CD4-positive, alpha-beta T cell treated with Interleukin-6 at 100 ng/mL for 8 hours (primary cell): ENCODE measurements at regions not wholly inside any gene's neighbourhood (a gene's known extent, or its start where the extent isn't known, plus 50 kb on each side); places are given as distances from the start of the nearest gene placed in this dataset.

Experiments
- DNase-seq: peaks from one replicate; pipeline ENCODE4 v3.0.0-alpha.2; 2020; ENCODE audit warnings: mixed read lengths, low spot score

DNA sequence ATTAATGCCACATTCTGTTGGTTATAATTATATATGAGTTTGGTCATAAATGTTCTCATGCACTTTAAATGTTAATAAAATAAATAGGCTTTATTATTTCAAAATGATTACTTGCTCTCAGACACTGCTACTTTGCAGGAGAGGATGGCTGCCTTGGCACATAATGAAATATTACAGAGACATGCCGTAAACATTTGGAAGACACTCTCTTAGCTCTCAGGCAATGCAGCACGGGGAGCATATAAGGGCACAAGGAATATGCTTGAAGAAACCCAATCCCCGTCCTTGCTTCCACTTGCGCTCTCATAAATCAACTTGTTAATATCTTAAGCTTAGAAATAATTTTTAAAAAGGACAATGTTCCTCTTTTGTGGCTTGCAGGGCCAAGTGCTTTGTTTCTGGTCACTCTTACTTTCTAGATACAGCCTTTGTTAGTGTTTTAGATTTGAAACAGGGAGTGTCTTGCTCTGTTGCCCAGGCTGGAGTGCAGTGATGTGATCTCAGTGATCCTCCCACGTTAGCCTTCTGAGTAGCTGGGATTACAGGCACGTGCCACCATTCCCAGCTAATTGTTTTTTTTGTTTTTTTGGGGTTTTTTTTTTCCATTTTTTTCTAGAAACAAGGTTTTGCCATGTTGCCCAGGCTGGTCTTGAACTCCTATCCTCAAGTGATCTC is 445.0 kb downstream of the SPRY1 start:
- no peak for DNase-seq

DNA sequence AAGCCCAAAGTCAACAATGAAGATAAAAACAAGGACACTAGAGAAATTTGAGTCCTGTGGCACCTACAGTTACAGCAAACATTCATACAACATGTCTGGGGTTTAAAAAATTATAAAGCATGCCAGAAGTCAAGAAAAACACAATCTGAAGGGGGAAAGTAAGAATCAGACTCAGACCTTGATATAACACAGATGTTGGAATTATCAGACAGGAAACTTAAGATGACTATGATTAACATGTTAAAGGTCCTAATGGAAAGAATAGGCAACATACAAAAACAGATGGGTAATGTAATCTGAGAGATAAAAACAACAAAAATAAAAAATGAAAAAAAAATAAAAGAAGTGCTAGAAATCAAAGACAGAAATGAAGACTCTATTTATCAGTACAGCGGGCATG is 446.5 kb downstream of the SPRY1 start:
- DNase-seq = no peak

DNA sequence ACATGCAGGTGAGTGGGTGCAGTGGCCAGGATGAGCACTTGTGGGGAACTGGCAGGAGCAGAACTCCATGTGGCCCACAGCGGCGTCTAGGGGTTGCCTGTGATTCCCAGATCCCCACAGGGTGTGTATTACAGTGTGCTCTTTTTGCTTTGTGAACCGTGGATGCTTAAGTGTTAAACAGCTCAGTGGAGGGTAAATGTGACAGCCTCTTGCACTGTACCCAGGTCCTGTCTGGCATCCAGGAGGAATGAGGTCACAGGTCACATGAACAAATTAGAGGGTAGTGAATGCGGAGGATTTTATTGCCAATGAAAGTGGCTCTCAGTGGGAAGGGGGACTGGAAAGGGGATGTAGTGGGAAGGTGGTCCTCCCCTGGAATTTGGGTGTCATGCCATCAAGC is 447.8 kb downstream of the SPRY1 start:
- no peak for DNase-seq

DNA sequence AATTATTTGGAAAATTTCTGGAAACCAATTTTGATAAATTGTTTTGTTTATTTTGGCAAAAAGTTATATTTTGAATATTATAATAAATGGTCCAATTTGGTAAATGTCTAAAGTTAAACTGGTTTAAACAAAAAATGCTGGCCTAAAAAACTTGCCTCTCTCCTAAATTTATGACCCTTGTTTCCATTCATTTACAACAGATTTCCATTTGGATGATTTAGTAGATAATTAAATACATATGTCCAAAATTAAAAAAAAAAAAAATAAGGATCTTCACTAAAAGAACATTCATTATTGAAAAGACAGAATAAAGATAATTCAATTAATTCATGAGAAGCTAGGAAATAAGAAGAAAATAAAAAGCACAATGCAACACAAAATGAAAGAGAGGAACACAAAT is 449.5 kb downstream of the SPRY1 start:
- DNase-seq = no peak

DNA sequence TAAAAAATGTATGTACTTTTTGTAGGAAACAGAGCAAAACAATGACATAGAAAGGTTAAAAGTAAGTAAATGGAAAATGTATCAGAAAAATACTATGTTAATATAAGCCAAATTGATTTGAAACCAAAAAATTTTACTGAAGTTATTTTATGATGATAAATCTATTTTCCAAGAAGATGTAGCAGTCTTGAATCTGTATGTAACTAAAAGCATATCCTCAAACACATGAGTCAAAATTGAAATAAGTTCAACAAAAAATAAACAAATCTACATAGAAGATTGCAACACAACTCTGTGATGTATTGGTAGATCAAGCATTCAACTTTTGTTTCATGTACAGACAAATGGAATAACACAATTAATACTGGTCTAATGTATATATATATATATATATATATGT is 450.0 kb downstream of the SPRY1 start:
- DNase-seq = no peak

DNA sequence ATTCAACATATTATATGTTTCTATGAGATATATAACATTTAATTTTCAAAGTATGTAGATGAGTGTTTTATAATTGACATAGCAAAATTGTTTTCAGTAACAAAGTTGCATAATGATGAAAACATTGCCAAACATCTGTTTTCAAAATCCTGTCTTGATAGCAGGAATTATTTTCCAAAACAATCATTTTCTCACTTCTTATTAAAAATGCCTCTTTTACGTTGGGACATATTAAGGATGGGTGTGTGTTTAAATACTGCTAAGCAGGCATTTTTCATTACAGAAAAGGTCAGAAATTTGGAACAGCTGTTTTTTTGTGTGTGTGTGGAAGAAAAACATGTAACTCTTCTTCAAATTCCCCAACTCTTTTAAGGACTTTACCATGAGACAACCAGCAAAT is 452.0 kb downstream of the SPRY1 start:
- no peak for DNase-seq

DNA sequence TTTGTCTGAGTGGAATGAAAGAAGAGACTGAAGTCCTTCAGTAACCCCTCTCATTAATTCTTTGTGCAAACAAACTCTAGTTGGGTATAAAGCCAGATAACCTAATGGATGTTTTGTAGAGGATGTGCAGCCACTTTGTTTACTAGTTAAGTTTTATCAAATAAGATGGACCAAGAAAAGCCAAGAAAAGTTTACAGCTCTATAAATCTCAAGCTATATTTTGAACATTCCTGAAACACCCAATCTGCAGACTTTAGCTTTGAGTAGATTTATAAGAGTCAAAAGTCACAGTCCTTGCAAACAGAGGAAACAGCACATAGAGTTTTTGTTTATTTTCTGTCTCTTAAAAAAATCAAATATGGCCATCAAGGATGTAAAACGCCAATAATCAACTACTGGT is 452.9 kb downstream of the SPRY1 start:
- no peak for DNase-seq

DNA sequence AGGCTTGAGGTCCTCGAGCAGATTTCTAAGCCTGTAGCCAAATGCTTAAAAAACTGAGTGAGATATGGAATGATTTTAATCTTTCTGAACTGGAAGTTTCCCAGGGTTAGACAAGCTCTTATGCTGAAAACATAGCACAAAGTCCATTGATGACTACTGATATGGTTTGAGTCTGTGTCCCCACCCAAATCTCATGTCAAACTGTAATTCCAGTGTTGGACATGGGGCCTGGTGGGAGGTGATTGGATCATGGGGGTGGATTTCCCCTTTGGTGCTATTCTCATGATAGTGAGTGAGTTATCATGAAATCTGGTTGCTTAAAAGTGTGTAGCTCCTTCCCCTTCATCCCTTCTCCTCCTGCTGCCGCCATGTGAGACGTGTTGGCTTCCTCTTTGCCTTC is 454.9 kb downstream of the SPRY1 start:
- no peak for DNase-seq

DNA sequence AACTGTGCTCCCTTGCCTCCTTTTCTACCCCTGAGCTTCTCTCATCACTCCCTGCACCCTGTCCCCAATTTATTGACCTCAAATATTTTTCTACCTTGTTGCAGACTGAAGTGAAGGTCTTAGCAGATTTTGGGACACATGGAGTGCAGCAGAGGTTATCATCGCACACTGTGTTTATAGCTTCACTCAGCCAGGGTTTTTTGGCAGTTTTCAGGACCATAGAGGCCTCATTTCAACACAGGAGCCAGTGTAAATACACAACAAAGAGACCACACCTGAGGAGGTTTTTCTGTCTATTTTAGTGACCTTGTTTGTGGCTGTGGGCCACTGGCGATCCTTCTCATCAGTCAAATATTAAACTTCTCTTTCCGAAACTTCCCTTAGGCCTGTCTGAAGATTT is 457.1 kb downstream of the SPRY1 start:
- no peak for DNase-seq

DNA sequence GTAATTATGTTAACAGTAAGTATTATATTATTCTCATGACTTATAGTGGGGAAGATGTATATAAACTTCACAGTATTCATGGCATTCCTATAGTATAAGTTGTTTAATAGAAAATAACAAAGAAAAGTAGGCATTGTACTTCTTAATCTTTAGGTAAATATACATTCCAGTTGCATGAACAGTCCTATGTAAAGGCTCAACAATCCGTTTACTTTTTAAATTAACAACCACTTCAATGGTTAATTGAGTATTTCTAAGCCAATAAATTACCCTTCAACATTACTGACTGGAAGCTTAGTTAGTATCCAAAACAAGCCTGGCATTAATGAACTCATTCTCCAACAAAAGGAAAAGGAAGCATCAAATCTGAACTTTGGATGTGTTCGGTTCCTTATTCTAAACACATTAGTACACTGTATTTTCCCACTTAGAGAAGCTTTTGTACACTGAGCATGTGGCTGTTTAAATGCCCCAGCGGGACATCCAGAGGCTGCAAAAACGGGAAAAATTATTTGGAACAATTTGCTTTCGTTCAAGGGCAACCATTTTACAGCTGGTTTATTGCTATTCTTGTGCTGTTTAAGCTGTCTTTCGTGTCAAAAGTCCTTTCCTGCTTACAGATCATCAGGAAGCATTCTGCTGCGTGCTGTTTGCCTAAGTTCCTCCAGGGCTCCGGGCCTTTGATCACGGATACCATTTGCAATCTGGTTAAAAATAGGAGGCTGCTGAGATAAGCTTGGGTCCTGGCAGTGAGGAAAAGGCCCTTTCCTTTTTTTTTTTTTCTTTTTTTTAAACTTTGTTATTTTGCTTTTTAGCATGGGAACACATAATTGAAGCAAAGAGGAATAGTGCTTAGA is 460.3 kb downstream of the SPRY1 start:
- no peak for DNase-seq

DNA sequence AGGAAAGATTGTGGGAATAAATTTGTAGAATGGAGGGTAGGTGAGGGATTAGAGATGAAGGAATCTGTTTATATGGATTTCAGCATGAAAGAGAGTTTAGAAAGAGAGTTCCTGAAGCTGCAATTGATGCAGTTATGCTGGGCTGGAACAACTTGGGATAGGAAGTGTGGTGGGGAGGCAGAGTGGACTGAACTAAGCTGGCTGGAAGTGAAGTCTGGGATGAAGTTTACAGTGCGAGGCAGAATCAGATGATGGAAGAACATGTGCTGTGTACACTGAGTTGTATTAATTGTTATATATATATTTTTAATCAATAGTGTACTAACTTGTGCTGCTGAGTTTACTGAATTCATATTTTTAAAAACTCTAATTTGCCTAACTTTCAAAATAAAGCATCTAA is 461.9 kb downstream of the SPRY1 start:
- no peak for DNase-seq

DNA sequence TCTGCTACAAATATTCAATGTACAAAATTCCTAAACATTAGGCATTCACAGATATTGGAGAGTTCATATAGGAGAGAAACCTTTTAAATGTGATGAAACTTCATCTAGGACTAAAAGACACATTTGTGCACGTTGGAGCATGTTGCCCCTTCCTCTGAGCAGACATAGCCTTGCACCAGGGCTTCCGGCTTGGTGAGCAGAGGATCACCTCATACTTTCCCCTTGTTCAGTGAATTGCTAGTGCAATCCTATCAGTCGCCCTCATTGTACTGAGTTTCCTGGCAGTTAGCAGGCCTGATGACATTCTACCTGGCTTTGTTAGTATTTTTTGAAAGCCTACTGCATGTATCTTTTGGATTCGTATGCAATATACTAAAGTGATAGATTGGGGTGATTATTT is 466.2 kb downstream of the SPRY1 start:
- no peak for DNase-seq

DNA sequence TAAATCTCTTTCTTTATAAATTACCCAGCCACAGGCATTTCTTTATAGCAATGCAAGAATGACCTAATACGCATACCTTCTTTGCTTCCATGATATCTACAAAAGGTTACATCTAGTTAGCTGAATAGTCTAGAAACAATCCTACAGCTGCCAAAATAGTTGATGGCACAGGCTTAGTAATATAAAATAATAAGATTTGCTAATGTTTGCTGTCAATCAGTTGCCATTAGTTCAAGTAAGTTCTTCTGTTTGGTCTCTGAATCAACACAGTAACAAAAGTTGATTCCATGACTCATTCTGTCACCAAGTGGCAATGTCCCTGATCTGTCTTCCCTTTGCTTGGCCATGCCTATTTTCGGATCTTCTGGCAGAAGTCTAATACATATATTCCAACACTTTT is 470.2 kb downstream of the SPRY1 start:
- no peak for DNase-seq

DNA sequence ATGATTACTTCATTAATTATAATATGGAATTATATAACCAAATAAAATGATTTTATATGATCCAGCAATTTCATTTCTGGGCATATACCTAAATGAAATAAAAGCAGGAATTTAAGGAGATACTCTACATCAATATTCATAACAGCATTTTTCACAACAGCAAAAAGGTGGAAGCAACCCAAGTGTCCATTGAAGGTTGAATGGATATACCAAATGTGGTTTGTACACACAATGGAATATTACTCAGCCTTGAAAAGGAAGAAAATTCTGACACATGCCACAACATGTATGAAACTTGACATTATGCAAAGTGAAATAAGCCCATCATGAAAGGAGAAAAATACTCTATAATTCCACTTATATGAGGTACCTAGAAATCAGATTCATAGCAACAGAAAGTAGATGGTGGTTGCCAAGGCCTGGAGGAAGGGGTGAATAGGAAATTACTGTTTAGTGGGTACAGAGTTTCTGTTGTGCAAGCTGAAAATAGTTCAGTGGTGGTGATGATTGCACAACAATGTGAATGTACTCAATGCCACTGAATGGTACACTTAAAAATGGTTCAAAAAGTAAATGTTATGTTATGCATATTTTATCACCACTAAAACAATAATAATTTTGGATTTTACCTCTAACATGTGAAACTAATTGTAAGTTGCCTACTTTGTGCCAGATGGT is 471.5 kb downstream of the SPRY1 start:
- DNase-seq = no peak

DNA sequence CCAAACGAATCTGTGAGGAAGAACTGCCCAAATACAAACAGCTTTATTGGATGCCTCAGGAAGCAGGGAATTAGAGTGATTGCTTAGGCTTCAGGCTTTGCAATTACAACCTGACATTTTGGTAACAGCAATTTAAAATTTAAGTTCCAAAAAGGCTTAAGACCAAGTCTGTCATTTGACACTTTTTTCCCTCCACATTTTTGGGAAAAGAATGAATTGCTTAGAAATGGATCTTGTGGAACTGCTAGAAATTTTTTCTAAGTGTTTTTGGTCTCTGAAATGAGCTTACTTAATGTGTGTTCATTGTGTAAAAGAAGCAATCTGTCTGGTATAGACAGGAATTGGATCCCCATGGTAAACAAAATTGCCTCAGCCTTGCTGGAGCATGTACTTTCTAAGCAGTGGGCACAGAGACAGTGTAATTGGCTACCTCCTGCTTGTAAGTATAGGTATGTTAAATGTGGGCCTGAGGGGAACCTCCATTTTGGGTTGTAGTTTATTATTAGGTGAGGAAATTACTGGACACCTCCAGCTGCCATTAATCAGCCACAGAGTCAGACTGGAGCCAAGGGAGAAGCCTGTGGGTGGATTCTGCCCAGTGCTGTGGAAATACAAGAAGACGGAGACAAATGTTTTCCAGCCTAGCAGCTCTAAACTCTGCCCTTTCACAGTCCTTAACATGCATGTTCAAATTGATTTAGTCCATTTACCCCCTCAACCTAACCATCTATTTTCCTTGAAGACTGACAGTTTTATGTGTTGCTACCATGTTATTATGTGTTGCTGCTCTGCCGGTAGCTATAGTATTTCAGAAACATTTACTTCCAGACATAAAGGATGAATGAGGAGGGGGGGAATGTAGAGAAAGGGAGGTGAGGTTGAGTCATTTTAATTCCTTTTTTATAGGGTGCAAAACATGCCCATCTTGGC is 473.0 kb downstream of the SPRY1 start:
- DNase-seq = no peak

DNA sequence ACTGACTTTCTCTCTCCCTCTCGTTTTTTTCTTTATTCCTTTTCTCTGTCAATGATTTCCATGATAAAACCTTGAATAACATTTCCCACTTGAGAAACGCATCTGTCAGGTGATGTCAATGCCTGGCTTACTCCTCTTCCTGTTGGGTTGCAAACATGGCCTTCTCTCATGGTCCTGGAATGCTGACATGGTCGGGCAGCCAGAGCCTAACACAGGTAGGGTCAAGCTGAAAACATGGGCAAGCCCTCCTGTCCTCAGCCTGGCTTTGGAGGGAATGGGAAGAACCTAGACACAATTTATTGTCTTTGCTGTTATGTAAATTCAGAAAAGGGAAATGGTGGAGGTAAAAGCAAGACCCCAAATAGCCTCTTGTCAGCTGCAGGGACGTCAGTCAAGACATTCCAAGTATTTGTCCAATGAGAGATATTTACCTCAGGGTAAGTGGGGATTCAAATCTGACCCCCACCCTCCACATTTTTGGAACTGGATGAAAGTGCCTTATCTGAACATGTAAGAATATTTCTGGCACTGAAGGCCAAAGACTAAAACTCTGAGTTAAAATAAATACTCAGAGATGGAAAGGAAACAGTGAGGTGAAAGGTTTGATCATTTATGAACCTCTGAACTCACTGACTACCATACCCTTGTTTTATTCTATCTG is 473.8 kb downstream of the SPRY1 start:
- DNase-seq = no peak

DNA sequence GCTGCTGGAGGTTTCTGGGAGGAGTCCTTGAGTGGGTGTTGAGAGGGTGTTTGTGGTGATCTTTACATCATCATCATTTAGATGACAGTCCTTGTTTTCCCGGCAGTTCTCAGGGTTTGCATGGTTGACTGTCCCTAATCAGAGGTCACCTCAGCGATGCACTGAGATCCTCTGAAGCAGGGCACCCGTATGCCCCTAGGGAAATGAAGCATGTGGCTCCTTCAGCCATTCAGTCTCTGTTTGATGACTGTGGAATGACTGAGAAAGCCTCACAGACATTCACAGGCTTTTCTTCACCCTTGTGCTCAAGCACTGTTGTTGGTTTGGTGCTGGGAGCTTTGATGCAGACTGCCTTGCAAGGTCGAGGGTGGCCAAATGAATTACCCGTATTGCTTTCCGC is 474.7 kb downstream of the SPRY1 start:
- DNase-seq = no peak

DNA sequence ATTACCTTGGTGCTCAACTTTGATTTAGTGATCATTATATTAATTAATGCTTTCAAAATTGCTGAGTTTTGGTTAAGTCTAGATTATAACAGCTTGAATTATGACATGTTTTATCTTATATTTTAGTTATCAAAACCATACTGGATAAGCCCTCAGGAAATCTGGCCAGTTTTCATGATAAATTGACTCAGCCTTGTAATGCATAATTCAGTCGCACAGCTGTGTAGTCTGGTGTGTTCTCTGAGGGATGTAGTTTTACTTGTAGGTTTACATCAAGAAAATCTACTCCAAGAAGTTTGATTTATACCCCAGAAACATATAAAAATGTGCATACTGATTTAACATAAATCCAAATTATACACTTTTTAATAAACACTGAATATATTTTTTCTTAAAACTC is 477.5 kb downstream of the SPRY1 start:
- no peak for DNase-seq

DNA sequence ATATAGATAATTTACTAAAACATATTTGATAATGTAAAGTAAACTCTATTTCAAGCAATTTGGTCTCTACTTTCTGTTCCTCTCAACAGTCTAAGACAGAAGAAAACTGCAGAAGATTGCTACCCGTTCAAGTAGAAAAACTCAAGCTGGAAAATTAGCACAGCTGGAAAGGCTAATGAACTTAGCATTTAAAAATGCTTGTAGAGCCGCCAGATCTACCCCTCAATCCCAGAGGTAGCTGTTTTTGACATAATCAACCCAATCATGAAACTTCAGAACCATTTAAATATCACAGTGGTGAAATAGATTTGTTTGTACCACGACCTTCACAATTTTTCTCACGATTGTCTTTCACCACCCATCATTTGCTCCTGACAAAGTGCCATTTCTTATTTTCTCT is 479.5 kb downstream of the SPRY1 start:
- no peak for DNase-seq

DNA sequence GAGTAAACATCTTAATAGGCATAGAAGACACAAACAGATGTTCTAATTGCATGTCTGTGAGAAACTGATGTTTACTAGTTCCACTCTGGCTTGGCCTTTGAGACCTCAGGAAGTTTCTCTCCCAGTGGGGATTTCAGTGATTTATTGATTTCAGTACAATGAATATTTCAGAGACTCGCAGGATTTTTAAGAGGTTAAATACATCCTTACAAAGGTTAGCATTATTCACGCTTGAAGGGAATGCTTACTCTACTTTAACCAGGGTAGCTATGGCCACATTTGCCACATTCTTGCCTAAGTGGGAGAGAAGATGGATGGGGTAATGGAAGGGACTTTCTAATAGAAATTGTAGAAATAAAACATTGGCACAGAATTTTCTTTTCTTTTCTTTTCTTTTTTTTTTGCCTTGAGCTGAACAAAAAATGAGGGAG is 480.1 kb downstream of the SPRY1 start:
- no peak for DNase-seq

DNA sequence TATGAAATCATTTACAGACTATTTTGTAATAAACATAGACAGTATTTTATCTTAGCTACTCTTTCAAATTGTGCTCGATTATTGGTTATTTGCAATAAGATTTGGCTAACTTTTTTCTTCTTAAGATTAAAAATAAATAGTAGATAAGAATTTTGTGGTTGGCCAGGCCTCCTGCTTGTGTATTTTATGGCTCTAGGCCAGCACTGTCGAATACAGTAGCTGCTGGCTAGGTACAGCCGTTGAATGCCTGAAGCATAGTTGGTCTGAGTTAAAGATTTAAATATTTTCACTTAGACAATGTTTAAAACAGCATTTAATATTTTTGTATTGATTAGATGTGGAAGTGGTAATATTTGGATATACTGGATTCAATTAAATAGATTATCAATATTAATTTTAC is 481.0 kb downstream of the SPRY1 start:
- DNase-seq = no peak

DNA sequence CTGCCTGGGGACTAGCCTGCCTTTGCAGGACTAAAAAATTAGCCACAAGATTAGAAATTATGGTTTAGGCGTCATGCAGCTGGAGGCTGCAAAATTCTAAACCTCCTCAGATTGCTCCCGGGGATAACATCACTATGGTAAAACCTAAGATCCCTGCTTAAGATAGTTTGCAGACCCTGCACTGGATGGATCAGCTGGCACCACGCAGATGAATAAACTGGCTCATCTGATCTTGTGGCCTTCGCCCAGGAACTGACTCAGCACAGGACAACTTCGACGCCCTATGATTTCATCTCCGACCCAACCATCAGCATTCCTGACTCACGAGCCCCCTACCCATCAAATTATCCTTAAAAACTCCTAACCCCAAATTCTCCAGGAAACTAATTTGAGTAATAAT is 482.4 kb downstream of the SPRY1 start:
- DNase-seq = no peak
